Uterus (tissue), 3 donors: ENCODE measurements at regions not wholly inside any gene's neighbourhood (a gene's known extent, or its start where the extent isn't known, plus 50 kb on each side); places are given as distances from the start of the nearest gene placed in this dataset.

Experiments
- DNase-seq, 2 donors: peaks; one replicate each; pipeline ENCODE4 v3.0.0-alpha.2; 2019 to 2020
- H3K27ac ChIP-seq, 2 donors: fragments of 200-600 bp; sonication (generic); 1 replicate in 1 of 2; 2 replicates in 1 of 2; pipeline ENCODE4 v1.5.1; 2016 to 2018
- H3K27me3 ChIP-seq, 2 donors: fragments of 200-600 bp; sonication (generic); one replicate each; pipeline ENCODE4 v1.5.1; 2018 to 2019; ENCODE audit warnings: control low read depth in 1 of 2
- H3K36me3 ChIP-seq, 2 donors: fragments of 200-600 bp; sonication (generic); one replicate each; pipeline ENCODE4 v1.5.1; 2019; ENCODE audit warnings: control low read depth in 1 of 2
- H3K4me1 ChIP-seq, 2 donors: fragments of 200-600 bp; sonication (generic); one replicate each; pipeline ENCODE4 v1.5.1; 2018 to 2019; ENCODE audit warnings: control low read depth in 1 of 2
- H3K4me3 ChIP-seq, 2 donors: fragments of 200-600 bp; sonication (generic); 1 replicate in 1 of 2; 2 replicates in 1 of 2; pipeline ENCODE4 v1.5.1; 2018 to 2019; ENCODE audit warnings: mild to moderate bottlenecking in 1 of 2
- H3K9me3 ChIP-seq, 2 donors: fragments of 200-600 bp; sonication (generic); one replicate each; pipeline ENCODE4 v1.5.1; 2019; ENCODE audit warnings: control low read depth in 1 of 2
- POLR2A ChIP-seq, 2 donors: fragments of 450-650 bp; IDR thresholded peaks; one replicate each; pipeline ENCODE4 v1.6.1; 2016; ENCODE audit warnings: antibody characterized with exemption in 2 of 2, mild to moderate bottlenecking in 1 of 2, moderate library complexity in 1 of 2
- intact Hi-C: fragments of 100-400 bp; cut with DNase I; formaldehyde crosslinking; loops from one replicate; pipeline ENCODE4 v1.15.1; 2023; ENCODE audit warnings: low total_unique reads
- TF ChIP-seq, protein P1 (sequence below), 4 experiments: fragments of 200-600 bp in 2 of 4; fragments of 450-650 bp in 2 of 4; sonication (generic) in 2 of 4; IDR thresholded peaks; one replicate each; pipeline ENCODE4 v1.5.1; 2016 to 2019; ENCODE audit warnings: antibody characterized with exemption in 4 of 4, mild to moderate bottlenecking in 2 of 4, moderate library complexity in 1 of 4
- donor health status: DM: yes; HTN: yes; CAD: no.

DNA sequence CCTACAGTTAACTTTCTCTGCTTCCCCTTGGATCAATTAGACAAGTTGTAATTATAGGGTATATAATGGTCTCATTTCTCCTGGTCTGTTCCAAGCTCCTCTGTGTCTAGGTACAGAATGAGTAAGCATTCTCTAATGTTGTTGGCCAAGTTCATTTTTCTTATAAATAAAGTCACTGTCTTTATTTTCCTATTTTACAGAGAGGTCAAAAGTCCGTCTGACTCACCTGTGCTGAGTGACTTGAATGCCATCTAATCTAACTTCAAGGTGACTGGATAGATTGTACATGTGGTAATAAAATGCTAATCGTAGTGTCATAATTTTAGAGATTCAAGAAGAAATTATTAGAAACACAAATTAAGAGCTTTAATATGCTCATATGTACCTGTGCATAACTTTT, 500.2 kb downstream of the PDCD6IP start:
- intact Hi-C loops: no loop called here
- DNase-seq: no peak
- Histone ChIP-seq H3K27ac (no peak overlapping the region), H3K36me3 (no peaks in the 10 kb centered on the region), H3K9me3 (no peaks in the 10 kb centered on the region), H3K4me3 (no peak overlapping the region), H3K4me1 (peaks cover 0 to 3% of the 10 kb centered on the region in 2 donors), H3K27me3 (no peaks in the 10 kb centered on the region)
- TF ChIP-seq, protein P1, sequence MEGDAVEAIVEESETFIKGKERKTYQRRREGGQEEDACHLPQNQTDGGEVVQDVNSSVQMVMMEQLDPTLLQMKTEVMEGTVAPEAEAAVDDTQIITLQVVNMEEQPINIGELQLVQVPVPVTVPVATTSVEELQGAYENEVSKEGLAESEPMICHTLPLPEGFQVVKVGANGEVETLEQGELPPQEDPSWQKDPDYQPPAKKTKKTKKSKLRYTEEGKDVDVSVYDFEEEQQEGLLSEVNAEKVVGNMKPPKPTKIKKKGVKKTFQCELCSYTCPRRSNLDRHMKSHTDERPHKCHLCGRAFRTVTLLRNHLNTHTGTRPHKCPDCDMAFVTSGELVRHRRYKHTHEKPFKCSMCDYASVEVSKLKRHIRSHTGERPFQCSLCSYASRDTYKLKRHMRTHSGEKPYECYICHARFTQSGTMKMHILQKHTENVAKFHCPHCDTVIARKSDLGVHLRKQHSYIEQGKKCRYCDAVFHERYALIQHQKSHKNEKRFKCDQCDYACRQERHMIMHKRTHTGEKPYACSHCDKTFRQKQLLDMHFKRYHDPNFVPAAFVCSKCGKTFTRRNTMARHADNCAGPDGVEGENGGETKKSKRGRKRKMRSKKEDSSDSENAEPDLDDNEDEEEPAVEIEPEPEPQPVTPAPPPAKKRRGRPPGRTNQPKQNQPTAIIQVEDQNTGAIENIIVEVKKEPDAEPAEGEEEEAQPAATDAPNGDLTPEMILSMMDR (IDR thresholded peaks at IDR 0.05): no peak
- TF ChIP-seq POLR2A (IDR thresholded peaks at IDR 0.05): no peak

DNA sequence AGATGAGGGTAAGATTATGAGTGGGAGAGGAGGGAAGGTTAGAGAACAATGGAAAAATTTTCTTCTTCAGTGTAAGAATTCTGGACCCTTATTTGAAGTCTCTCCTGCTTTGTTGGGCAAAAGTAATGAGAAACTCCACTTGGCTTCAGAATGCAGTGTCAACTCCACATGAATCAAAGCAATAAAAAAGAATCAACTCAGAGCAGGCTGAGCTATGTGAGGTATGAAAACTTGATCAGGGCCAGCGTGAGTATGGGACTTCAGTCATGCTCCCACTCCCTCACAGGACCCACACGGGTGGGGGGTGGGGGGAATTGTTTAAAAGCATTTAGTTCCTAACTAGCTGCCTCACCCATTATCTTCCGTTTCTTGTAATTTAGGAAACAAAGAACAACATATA, 502.2 kb downstream of the PDCD6IP start:
- intact Hi-C loops: no loop called here
- DNase-seq: no peak
- no peaks in the 10 kb centered on the region for H3K27me3 ChIP-seq
- no peaks in the 10 kb centered on the region for H3K36me3 ChIP-seq
- H3K4me1 ChIP-seq: peaks cover 0 to 3% of the 10 kb centered on the region in 2 donors
- no peak overlapping the region for H3K4me3 ChIP-seq
- no peak for TF ChIP-seq POLR2A (IDR thresholded peaks at IDR 0.05)
- TF ChIP-seq, protein P1 (IDR thresholded peaks at IDR 0.05): no peak
- no peaks in the 10 kb centered on the region for H3K9me3 ChIP-seq
- H3K27ac ChIP-seq: no peak overlapping the region

DNA sequence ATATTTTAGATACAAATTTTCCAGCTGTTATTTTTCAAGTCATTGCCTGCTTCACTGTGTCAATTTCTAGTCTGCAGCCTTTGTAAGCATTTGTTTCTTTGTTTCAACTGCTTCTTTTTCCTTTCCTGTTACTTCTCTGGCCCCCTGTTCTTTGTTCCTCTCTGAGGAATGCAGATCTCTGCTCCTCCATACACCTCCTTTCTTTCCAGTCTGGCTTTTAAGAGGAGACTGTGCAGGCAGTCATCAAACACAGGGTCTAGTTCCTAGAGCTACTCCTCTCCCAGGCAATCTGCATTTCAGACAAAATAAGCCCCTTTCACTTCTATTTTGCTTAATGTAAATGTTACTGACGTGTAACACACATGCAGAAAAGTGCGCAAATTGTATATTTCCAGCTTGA, 502.9 kb downstream of the PDCD6IP start:
- DNase-seq: no peak
- H3K27me3 ChIP-seq: no peaks in the 10 kb centered on the region

DNA sequence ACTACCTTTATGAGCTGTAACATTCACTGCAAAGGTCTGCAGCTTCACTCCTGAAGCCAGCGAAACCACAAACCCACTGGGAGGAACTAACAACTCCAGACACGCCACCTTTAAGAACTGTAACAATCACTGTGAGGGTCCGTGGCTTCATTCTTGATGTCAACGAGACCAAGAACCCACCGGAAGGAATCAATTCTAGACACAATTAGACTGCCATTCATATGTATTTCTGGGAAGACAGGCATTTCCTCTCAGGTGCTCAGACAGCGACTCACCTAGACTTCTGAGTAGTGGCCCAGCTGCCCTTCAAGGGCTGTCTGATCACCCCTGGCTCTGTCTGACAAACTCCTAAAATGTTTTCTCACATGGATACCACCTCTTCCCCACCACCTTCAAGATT, 506.8 kb downstream of the PDCD6IP start:
- H3K27ac ChIP-seq: no peak overlapping the region
- DNase-seq: no peak
- H3K36me3 ChIP-seq: no peaks in the 10 kb centered on the region
- H3K4me1 ChIP-seq: peaks cover 0 to 2% of the 10 kb centered on the region in 2 donors
- H3K4me3 ChIP-seq: no peak overlapping the region
- H3K9me3 ChIP-seq: no peaks in the 10 kb centered on the region
- TF ChIP-seq POLR2A (IDR thresholded peaks at IDR 0.05): no peak
- TF ChIP-seq, protein P1 (IDR thresholded peaks at IDR 0.05): no peak
- intact Hi-C loops: no loop called here
- H3K27me3 ChIP-seq: no peaks in the 10 kb centered on the region

More for the DNA sequence above, 502.9 kb downstream of the PDCD6IP start:
- Histone ChIP-seq H3K36me3 (no peaks in the 10 kb centered on the region), H3K27ac (no peak overlapping the region), H3K4me3 (no peak overlapping the region), H3K9me3 (no peaks in the 10 kb centered on the region), H3K4me1 (peaks cover 0 to 3% of the 10 kb centered on the region in 2 donors)
- intact Hi-C loops: no loop called here
- TF ChIP-seq, protein P1 (IDR thresholded peaks at IDR 0.05): no peak
- no peak for TF ChIP-seq POLR2A (IDR thresholded peaks at IDR 0.05)

DNA sequence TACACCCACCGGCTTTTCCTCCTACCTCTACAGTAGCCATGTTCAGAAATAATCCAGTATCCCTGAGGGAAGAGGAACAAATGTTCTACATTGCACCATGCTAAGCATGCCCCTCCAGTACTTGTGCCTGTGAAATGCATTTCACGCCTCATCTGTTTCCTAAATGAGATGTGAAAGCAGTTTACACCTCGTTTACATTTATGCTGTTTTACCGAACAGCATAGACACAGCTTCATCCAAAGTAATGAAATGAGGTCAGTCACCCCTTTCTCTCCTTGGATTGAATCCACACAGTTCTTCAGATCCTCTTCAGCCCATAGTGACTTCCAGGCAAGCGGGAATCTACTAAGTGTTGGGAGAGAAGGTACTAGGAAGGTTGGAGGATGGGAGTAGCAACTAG, 514.3 kb downstream of the PDCD6IP start:
- DNase-seq: no peak
- TF ChIP-seq POLR2A (IDR thresholded peaks at IDR 0.05): no peak
- TF ChIP-seq, protein P1 (IDR thresholded peaks at IDR 0.05): no peak
- Histone ChIP-seq H3K9me3 (no peaks in the 10 kb centered on the region), H3K27me3 (no peaks in the 10 kb centered on the region), H3K4me1 (no peaks in the 10 kb centered on the region), H3K27ac (no peak overlapping the region), H3K4me3 (no peak overlapping the region), H3K36me3 (no peaks in the 10 kb centered on the region)
- intact Hi-C loops: no loop called here
